Lung microvascular endothelial cell (primary cell): ENCODE measurements at regions not wholly inside any gene's neighbourhood (a gene's known extent, or its start where the extent isn't known, plus 50 kb on each side); places are given as distances from the start of the nearest gene placed in this dataset.
"Not testable (repeated sequence)": the region's sequence is repeated elsewhere in the genome, so short reads cannot be mapped to it uniquely, and the experiment has no call there.

Experiments used
- DNase-seq, 2 donors: peaks; one replicate each; pipeline versions ENCODE4 v3.0.0 to v3.0.0-alpha.2; 2010; ENCODE audit warnings: low read depth in 2 of 2

GRCh38 chr13:21261487-21262216 lies 85.2 kb downstream of the MRPL57 start:
- not testable (repeated sequence) for DNase-seq

GRCh38 chr13:21263909-21264308 lies 87.5 kb downstream of the MRPL57 start:
- not testable (repeated sequence) for DNase-seq

- DNase-seq = not testable (repeated sequence)
Measured at GRCh38 chr13:21268485-21268884, 92.0 kb downstream of the MRPL57 start.

- not testable (repeated sequence) for DNase-seq
Measured at GRCh38 chr13:21272439-21272838, 96.0 kb downstream of the MRPL57 start.

- DNase-seq = not testable (repeated sequence)
Measured at GRCh38 chr13:21274457-21274856, 98.0 kb downstream of the MRPL57 start.

GRCh38 chr13:21282065-21282464 lies 105.6 kb downstream of the MRPL57 start:
- DNase-seq = no peak

GRCh38 chr13:21287331-21287907 lies 111.0 kb downstream of the MRPL57 start:
- no peak for DNase-seq

GRCh38 chr13:21289475-21289874 lies 113.0 kb downstream of the MRPL57 start:
- no peak for DNase-seq

GRCh38 chr13:21290442-21291002 lies 114.1 kb downstream of the MRPL57 start:
- DNase-seq = not testable (repeated sequence)

- DNase-seq = no peak
Measured at GRCh38 chr13:21291840-21292239, 115.4 kb downstream of the MRPL57 start.

GRCh38 chr13:21296991-21297390 lies 120.5 kb downstream of the MRPL57 start:
- DNase-seq = peak; percentile 17 to 36

- DNase-seq = peak in 1 of 2 donors; percentile 3
Measured at GRCh38 chr13:21297447-21297846, 121.0 kb downstream of the MRPL57 start.

- DNase-seq = peak; percentile 92 to 95
Measured at GRCh38 chr13:21297914-21298831, 121.7 kb downstream of the MRPL57 start.

GRCh38 chr13:21304256-21304655 lies 127.8 kb downstream of the MRPL57 start:
- DNase-seq = no peak

GRCh38 chr13:21306300-21307073 lies 130.0 kb downstream of the MRPL57 start:
- DNase-seq = not testable (repeated sequence)

GRCh38 chr13:21307158-21307557 lies 130.7 kb downstream of the MRPL57 start:
- not testable (repeated sequence) for DNase-seq

GRCh38 chr13:21308906-21309305 lies 132.4 kb downstream of the MRPL57 start:
- DNase-seq = no peak

- no peak for DNase-seq
Measured at GRCh38 chr13:21309542-21310172, 133.2 kb downstream of the MRPL57 start.

- DNase-seq = no peak
Measured at GRCh38 chr13:21310220-21310619, 133.8 kb downstream of the MRPL57 start.

GRCh38 chr13:21314976-21315375 lies 138.5 kb downstream of the MRPL57 start:
- DNase-seq = not testable (repeated sequence)
